ENCODE measurements at regions not wholly inside any gene's neighbourhood (a gene's known extent, or its start where the extent isn't known, plus 50 kb on each side); places are given as distances from the start of the nearest gene placed in this dataset.
"Not testable (repeated sequence)": the region's sequence is repeated elsewhere in the genome, so short reads cannot be mapped to it uniquely, and the experiment has no call there.

- not testable (repeated sequence) for ATAC-seq, DNase-seq
- WGBS: 92% methylated on average over 7 of the region's 7 CpGs
Measured at GRCh38 chrX:44741859-44742258, 102.0 kb upstream of the DUSP21 start.

DNA sequence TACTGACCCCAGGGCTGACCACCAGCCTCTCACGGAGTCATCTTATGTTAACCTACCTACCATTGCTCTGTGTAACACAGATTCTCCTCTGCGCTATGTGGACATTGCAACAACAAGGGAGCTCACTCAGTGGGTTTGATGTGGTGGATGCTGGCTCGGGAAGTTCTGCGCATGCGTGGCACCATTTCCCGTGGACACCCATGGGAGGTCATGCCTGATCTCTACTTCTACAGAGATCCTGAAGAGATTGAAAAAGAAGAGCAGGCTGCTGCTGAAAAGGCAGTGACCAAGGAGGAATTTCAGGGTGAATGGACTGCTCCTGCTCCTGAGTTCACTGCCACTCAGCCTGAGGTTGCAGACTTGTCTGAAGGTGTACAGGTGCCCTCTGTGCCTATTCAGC, 102.4 kb upstream of the DUSP21 start:
- H3K27me3 ChIP-seq (ENCODE audit: control insufficient read depth, insufficient read depth); intact Hi-C loops (cut with DNase I); H3K4me1 ChIP-seq (ENCODE audit: control insufficient read depth, insufficient read depth, low read length); H3K4me3 ChIP-seq (ENCODE audit: low read length); ATAC-seq; H3K9me3 ChIP-seq (ENCODE audit: control insufficient read depth, low read length); H3K27ac ChIP-seq (ENCODE audit: low read length); DNase-seq: not testable (repeated sequence)
- WGBS: 87% methylated on average over 6 of the region's 6 CpGs

More at GRCh38 chrX:44741859-44742258, 102.0 kb upstream of the DUSP21 start:
- intact Hi-C loops (cut with DNase I); H3K4me3 ChIP-seq (ENCODE audit: low read length); H3K9me3 ChIP-seq (ENCODE audit: control insufficient read depth, low read length); H3K27ac ChIP-seq (ENCODE audit: low read length); H3K4me1 ChIP-seq (ENCODE audit: control insufficient read depth, insufficient read depth, low read length); H3K27me3 ChIP-seq (ENCODE audit: control insufficient read depth, insufficient read depth): not testable (repeated sequence)

DNA sequence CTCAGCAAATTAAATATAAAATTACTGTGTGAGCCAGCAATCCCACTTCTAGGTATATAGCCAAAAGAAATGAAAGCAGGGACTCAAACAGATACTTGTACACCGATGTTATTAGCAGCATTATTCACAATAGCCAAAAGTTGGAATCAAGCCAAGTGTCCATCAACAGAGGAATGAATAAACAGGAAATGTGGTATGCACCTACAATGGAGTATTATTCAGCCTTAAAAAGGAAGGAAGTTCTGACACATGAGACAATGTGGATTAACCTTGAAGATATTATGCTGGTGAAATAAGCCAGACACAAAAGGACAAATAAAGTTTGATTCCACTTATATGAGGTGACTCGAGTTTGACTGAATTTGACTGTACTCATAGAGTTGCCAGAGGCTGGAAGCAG, 108.3 kb upstream of the DUSP21 start:
- DNase-seq (no peak), ATAC-seq (no peak)
- H3K27me3 ChIP-seq (ENCODE audit: control insufficient read depth, insufficient read depth): no peaks in the 10 kb centered on the region
- H3K27ac ChIP-seq (ENCODE audit: low read length): no peak overlapping the region
- 68% methylated on average over 2 of the region's 2 CpGs for WGBS
- intact Hi-C loops (cut with DNase I): no loop called here
- no peaks in the 10 kb centered on the region for H3K9me3 ChIP-seq (ENCODE audit: control insufficient read depth, low read length)
- no peak overlapping the region for H3K4me3 ChIP-seq (ENCODE audit: low read length)
- H3K4me1 ChIP-seq (ENCODE audit: control insufficient read depth, insufficient read depth, low read length): no peaks in the 10 kb centered on the region

DNA sequence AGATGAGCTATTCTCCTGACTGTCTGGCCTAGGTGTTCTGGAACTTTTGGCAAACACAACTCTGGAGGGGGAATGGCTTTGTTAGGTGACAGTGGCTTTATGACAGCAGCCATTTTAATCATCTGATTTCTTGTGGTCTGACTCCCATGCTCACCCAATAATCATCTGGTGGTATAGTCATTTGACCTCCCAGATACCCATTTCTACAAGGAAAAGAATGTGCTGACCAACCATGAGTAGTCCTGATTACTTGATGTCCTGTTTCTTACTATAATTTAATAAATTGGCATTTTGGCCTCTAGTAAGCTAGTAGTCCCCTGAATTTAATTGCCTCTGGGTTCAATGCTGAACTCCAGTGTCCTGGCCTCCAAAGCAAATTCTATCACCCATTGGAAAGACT, 109.9 kb upstream of the DUSP21 start:
- no peak for DNase-seq

GRCh38 chrX:44731160-44731559, 112.7 kb upstream of the DUSP21 start:
- Histone ChIP-seq H3K27me3 (ENCODE audit: control insufficient read depth, insufficient read depth) (no peaks in the 10 kb centered on the region), H3K27ac (ENCODE audit: low read length) (no peak overlapping the region), H3K9me3 (ENCODE audit: control insufficient read depth, low read length) (no peaks in the 10 kb centered on the region), H3K4me1 (ENCODE audit: control insufficient read depth, insufficient read depth, low read length) (no peaks in the 10 kb centered on the region), H3K4me3 (ENCODE audit: low read length) (no peak overlapping the region)
- WGBS: 41% methylated on average over 2 of the region's 2 CpGs
- no peak for ATAC-seq
- no peak for DNase-seq
- intact Hi-C loops (cut with DNase I): no loop called here

More for the DNA sequence above, 109.9 kb upstream of the DUSP21 start:
- intact Hi-C loops (cut with DNase I): no loop called here
- ATAC-seq: no peak
- Histone ChIP-seq H3K27ac (ENCODE audit: low read length) (no peak overlapping the region), H3K4me1 (ENCODE audit: control insufficient read depth, insufficient read depth, low read length) (no peaks in the 10 kb centered on the region), H3K9me3 (ENCODE audit: control insufficient read depth, low read length) (no peaks in the 10 kb centered on the region), H3K4me3 (ENCODE audit: low read length) (no peak overlapping the region), H3K27me3 (ENCODE audit: control insufficient read depth, insufficient read depth) (no peaks in the 10 kb centered on the region)

GRCh38 chrX:44723426-44723825, 120.4 kb upstream of the DUSP21 start:
- Histone ChIP-seq H3K4me3 (ENCODE audit: low read length) (no peak overlapping the region), H3K4me1 (ENCODE audit: control insufficient read depth, insufficient read depth, low read length) (no peaks in the 10 kb centered on the region), H3K27ac (ENCODE audit: low read length) (no peak overlapping the region), H3K27me3 (ENCODE audit: control insufficient read depth, insufficient read depth) (no peaks in the 10 kb centered on the region), H3K9me3 (ENCODE audit: control insufficient read depth, low read length) (no peaks in the 10 kb centered on the region)
- no peak for ATAC-seq
- intact Hi-C loops (cut with DNase I): no loop called here
- DNase-seq: no peak
- WGBS: 94% methylated on average over 5 of the region's 5 CpGs

GRCh38 chrX:44708470-44708869, 135.4 kb upstream of the DUSP21 start:
- ATAC-seq (no peak), DNase-seq (no peak)
- intact Hi-C loops (cut with DNase I): no loop called here
- Histone ChIP-seq H3K27me3 (ENCODE audit: control insufficient read depth, insufficient read depth) (no peaks in the 10 kb centered on the region), H3K4me1 (ENCODE audit: control insufficient read depth, insufficient read depth, low read length) (no peaks in the 10 kb centered on the region), H3K9me3 (ENCODE audit: control insufficient read depth, low read length) (no peaks in the 10 kb centered on the region), H3K27ac (ENCODE audit: low read length) (no peak overlapping the region), H3K4me3 (ENCODE audit: low read length) (no peak overlapping the region)
- 63% methylated on average over 5 of the region's 5 CpGs for WGBS

DNA sequence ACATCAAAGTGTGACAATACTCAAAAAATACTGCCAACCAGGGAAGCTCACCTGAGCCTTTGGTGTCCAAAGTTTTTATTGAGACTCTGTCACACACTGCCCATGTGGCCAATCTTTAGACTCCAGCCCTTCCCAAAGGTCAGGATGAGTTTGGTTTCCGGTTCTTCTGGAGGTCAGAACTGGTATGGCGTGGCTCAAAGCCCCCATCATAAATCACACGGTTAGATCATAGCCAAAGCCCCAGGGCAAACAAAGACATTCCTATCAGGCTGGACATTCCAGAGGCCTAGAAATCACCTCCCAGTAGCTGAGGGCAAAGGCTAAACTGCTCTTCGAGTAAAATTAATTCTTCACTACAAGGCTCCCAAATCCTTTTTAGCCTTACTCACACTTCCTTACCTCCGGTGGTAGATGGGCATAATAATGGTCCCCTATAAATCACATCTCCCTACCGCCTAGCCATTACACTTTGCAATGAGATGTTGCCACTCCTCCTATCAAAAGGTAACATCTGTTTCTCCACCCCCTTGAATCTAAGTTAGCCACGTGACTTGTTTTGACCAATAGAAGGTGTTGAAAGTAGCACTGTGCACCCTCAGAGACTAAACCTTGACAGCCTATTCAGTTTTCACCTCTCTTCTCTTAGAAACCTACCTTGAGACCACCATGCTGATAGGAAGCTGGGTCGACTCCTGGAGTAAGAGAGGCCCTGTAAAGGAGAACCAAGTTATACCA, 137.8 kb upstream of the DUSP21 start:
- Histone ChIP-seq H3K4me3 (ENCODE audit: low read length) (no peak overlapping the region), H3K4me1 (ENCODE audit: control insufficient read depth, insufficient read depth, low read length) (no peaks in the 10 kb centered on the region), H3K27ac (ENCODE audit: low read length) (no peak overlapping the region), H3K9me3 (ENCODE audit: control insufficient read depth, low read length) (no peaks in the 10 kb centered on the region), H3K27me3 (ENCODE audit: control insufficient read depth, insufficient read depth) (no peaks in the 10 kb centered on the region)
- no peak for DNase-seq
- intact Hi-C loops (cut with DNase I): no loop called here
- no peak for ATAC-seq
- 69% methylated on average over 8 of the region's 8 CpGs for WGBS

DNA sequence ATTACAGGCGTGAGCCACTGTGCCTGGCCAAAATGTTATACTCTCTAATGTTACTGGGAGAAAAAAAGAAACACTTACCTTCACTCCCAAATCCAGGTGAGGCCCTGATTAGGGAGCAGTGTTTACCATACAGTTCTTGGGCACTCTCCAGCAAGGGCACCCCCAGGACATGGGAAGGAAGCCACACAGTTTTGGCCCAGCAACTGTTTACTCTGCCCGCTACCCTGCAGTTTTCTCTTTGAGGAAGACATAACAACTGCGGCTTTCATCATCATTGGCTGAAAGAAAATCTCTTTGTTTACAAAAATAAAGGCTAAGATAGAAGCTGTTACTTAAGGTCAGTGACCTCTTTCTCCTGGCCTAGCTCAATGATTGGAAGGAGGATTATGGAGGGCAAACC, 145.5 kb upstream of the DUSP21 start:
- H3K4me1 ChIP-seq (ENCODE audit: control insufficient read depth, insufficient read depth, low read length): no peaks in the 10 kb centered on the region
- no peak overlapping the region for H3K4me3 ChIP-seq (ENCODE audit: low read length)
- whole genome bisulfite sequencing: 94% methylated on average over 3 of the region's 3 CpGs
- H3K9me3 ChIP-seq (ENCODE audit: control insufficient read depth, low read length): no peaks in the 10 kb centered on the region
- no peak overlapping the region for H3K27ac ChIP-seq (ENCODE audit: low read length)
- H3K27me3 ChIP-seq (ENCODE audit: control insufficient read depth, insufficient read depth): no peaks in the 10 kb centered on the region
- ATAC-seq (no peak), DNase-seq (no peak)
- intact Hi-C loops (cut with DNase I): no loop called here

DNA sequence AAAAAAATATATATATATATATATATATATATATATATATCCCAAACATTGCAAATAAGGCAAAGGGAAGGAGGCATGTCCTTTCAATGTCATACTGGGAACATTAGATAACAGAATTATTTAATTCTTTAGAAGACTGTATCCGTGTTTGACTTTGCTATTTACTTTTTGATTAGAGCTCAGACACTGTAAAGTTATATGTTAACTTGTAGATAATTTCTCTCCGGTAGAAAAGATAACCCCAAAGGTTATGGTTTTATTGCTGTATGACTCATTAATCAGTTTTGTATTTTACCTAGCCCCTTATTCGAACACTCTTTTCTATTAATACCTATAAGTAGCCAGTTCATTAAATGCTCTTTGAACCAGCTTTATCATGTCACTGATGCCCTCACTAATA, 150.6 kb upstream of the DUSP21 start:
- intact Hi-C loops (cut with DNase I): no loop called here
- DNase-seq: no peak
- ATAC-seq: no peak
- H3K27me3 ChIP-seq (ENCODE audit: control insufficient read depth, insufficient read depth): no peaks in the 10 kb centered on the region
- H3K4me1 ChIP-seq (ENCODE audit: control insufficient read depth, insufficient read depth, low read length): no peaks in the 10 kb centered on the region
- no peak overlapping the region for H3K4me3 ChIP-seq (ENCODE audit: low read length)
- WGBS: 55% methylated on average over 3 of the region's 3 CpGs
- no peak overlapping the region for H3K27ac ChIP-seq (ENCODE audit: low read length)
- no peaks in the 10 kb centered on the region for H3K9me3 ChIP-seq (ENCODE audit: control insufficient read depth, low read length)

- Histone ChIP-seq H3K27me3 (ENCODE audit: control insufficient read depth, insufficient read depth) (no peaks in the 10 kb centered on the region), H3K4me3 (ENCODE audit: low read length) (no peak overlapping the region), H3K9me3 (ENCODE audit: control insufficient read depth, low read length) (no peaks in the 10 kb centered on the region), H3K27ac (ENCODE audit: low read length) (no peak overlapping the region), H3K4me1 (ENCODE audit: control insufficient read depth, insufficient read depth, low read length) (no peaks in the 10 kb centered on the region)
- 88% methylated on average over 2 of the region's 2 CpGs for WGBS
- DNase-seq (no peak), ATAC-seq (no peak)
- intact Hi-C loops (cut with DNase I): no loop called here
Measured at GRCh38 chrX:44690129-44690528, 147.5 kb upstream of the FUNDC1 start.

Measured in right cardiac atrium (tissue), 5 donors.